C4-2B (cell line): ENCODE measurements at regions not wholly inside any gene's neighbourhood (a gene's known extent, or its start where the extent isn't known, plus 50 kb on each side); places are given as distances from the start of the nearest gene placed in this dataset.

Source experiments
- ZFX ChIP-seq: fragments of 450-650 bp; IDR thresholded peaks from 2 replicates; pipeline ENCODE4 v1.6.1; 2017
- TF ChIP-seq, protein P1 (sequence below): fragments of 450-650 bp; conservative IDR thresholded peaks from 2 replicates; pipeline ENCODE4 v1.5.1; 2017; ENCODE audit warnings: mild to moderate bottlenecking

GRCh38 chr2:184119989-184120800 is 478.1 kb upstream of the ZNF804A start:
- TF ChIP-seq, protein P1, sequence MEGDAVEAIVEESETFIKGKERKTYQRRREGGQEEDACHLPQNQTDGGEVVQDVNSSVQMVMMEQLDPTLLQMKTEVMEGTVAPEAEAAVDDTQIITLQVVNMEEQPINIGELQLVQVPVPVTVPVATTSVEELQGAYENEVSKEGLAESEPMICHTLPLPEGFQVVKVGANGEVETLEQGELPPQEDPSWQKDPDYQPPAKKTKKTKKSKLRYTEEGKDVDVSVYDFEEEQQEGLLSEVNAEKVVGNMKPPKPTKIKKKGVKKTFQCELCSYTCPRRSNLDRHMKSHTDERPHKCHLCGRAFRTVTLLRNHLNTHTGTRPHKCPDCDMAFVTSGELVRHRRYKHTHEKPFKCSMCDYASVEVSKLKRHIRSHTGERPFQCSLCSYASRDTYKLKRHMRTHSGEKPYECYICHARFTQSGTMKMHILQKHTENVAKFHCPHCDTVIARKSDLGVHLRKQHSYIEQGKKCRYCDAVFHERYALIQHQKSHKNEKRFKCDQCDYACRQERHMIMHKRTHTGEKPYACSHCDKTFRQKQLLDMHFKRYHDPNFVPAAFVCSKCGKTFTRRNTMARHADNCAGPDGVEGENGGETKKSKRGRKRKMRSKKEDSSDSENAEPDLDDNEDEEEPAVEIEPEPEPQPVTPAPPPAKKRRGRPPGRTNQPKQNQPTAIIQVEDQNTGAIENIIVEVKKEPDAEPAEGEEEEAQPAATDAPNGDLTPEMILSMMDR, result no peak
- no peak for TF ChIP-seq ZFX
